ENCODE measurements at regions not wholly inside any gene's neighbourhood (a gene's known extent, or its start where the extent isn't known, plus 50 kb on each side); places are given as distances from the start of the nearest gene placed in this dataset.

DNA sequence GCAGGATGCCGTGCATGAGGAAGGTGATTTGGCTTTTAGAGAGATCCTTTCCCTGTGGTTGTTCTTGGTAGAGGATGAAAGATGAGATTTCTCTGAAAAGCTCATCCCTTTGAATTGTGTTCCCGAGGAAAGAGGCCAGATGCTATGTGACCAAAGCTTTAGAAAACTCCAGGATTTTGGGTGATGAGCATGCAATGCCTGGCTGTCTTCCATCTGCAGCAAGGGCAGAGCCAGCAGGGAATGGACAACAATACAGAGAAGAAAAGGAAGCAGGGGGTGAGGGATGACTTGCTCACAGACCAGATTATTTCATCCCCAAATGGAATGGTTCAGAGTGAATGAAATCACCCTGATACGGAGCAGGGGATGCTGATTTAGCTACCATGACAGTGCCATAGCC is 949.7 kb upstream of the EEF2KMT start:
- no peaks in the 10 kb centered on the region for H3K27me3 ChIP-seq
- H3K36me3 ChIP-seq, result no peaks in the 10 kb centered on the region
- no peaks in the 10 kb centered on the region for H3K9me3 ChIP-seq
- TF ChIP-seq, protein P1, sequence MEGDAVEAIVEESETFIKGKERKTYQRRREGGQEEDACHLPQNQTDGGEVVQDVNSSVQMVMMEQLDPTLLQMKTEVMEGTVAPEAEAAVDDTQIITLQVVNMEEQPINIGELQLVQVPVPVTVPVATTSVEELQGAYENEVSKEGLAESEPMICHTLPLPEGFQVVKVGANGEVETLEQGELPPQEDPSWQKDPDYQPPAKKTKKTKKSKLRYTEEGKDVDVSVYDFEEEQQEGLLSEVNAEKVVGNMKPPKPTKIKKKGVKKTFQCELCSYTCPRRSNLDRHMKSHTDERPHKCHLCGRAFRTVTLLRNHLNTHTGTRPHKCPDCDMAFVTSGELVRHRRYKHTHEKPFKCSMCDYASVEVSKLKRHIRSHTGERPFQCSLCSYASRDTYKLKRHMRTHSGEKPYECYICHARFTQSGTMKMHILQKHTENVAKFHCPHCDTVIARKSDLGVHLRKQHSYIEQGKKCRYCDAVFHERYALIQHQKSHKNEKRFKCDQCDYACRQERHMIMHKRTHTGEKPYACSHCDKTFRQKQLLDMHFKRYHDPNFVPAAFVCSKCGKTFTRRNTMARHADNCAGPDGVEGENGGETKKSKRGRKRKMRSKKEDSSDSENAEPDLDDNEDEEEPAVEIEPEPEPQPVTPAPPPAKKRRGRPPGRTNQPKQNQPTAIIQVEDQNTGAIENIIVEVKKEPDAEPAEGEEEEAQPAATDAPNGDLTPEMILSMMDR (IDR thresholded peaks at IDR 0.05), result no peak
- H3K27ac ChIP-seq, result no peak overlapping the region
- H3K4me1 ChIP-seq (ENCODE audit: control insufficient read depth in 1 of 2, insufficient read depth in 1 of 2, low read depth in 1 of 2, low read length in 1 of 2), result no peaks in the 10 kb centered on the region
- no peak overlapping the region for H3K4me3 ChIP-seq (ENCODE audit: low read depth in 1 of 2, low read length in 1 of 2)

DNA sequence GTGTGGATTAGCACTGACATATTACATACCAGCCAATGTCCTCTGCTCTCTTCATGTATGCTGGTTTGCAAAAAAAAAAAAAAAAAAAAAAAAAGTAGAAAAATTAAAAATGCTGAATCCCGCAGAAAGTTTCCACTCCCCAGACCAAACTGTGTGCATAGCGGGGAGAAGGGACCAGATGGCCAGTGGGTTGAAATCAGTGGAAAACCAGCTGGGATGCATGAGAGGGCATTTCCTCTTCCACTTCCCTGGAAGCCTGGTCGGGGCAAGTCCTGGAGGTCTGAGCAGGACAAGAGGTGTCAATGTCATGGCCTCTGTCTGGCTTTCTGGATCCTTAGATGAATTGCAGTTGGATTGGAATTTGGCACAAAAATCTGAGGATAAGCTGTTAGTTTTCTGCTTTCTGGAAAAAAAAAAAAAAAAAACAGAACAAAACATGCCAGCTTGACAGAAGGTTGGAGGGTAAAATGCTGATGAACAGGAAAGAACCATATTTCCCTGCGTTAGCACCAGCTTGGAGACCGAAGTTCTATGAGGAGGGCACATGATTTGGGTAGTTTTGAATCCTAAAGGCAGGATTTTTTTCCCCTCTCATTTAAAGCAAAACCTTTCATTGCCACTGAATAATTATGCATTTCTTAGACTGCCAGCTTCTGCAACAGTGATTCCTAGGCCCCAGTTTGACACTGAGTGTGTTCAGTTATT is 941.5 kb upstream of the EEF2KMT start:
- no peak overlapping the region for H3K4me3 ChIP-seq (ENCODE audit: low read depth in 1 of 2, low read length in 1 of 2)
- no peaks in the 10 kb centered on the region for H3K4me1 ChIP-seq (ENCODE audit: control insufficient read depth in 1 of 2, insufficient read depth in 1 of 2, low read depth in 1 of 2, low read length in 1 of 2)
- TF ChIP-seq, protein P1 (IDR thresholded peaks at IDR 0.05), result no peak
- H3K27me3 ChIP-seq, result no peaks in the 10 kb centered on the region
- H3K36me3 ChIP-seq, result no peaks in the 10 kb centered on the region
- H3K27ac ChIP-seq, result no peak overlapping the region
- H3K9me3 ChIP-seq, result no peaks in the 10 kb centered on the region

DNA sequence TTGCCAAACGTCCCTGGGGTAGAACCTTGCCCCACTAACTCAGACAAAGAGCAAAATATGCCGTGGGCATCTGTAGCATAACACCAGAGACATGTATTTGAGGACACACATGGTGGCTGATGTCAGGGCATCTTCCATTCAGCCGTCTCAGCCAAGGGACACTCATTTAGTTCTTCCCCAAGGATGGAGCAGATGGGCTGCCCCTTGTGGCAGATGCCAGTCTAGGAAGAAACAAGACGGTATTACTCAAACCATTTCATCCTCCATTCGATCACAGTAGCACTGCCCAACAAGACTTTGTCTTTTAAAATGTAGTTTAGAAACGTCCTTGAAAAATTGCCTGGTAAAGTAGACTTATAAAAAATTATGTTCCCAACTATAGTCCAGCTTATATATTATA is 937.6 kb upstream of the EEF2KMT start:
- H3K4me3 ChIP-seq (ENCODE audit: low read depth in 1 of 2, low read length in 1 of 2), result no peak overlapping the region
- H3K27me3 ChIP-seq, result no peaks in the 10 kb centered on the region
- no peaks in the 10 kb centered on the region for H3K4me1 ChIP-seq (ENCODE audit: control insufficient read depth in 1 of 2, insufficient read depth in 1 of 2, low read depth in 1 of 2, low read length in 1 of 2)
- H3K36me3 ChIP-seq, result no peaks in the 10 kb centered on the region
- no peaks in the 10 kb centered on the region for H3K9me3 ChIP-seq
- TF ChIP-seq, protein P1 (IDR thresholded peaks at IDR 0.05), result no peak
- no peak overlapping the region for H3K27ac ChIP-seq

DNA sequence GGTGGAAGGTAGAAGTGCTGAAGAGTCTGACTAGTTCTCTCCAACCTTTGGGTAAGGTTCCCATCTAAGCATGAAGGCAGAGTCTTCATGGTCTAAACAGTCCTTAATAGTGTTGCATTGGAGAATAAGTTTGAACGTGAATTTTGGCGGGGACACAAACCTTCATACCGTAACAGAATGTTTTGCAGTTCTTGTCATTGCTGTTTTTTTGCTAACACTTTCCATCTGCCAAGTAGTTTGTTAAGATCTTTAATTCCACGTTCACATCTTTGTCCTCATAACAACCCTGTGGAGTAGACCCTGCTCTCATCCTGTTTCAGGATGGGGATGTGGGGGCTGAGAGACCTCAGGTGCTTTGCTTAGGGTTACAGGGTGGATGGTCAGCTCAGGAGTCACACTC is 936.9 kb upstream of the EEF2KMT start:
- no peaks in the 10 kb centered on the region for H3K36me3 ChIP-seq
- TF ChIP-seq, protein P1 (IDR thresholded peaks at IDR 0.05), result no peak
- H3K4me1 ChIP-seq (ENCODE audit: control insufficient read depth in 1 of 2, insufficient read depth in 1 of 2, low read depth in 1 of 2, low read length in 1 of 2), result no peaks in the 10 kb centered on the region
- no peak overlapping the region for H3K27ac ChIP-seq
- H3K9me3 ChIP-seq, result no peaks in the 10 kb centered on the region
- no peak overlapping the region for H3K4me3 ChIP-seq (ENCODE audit: low read depth in 1 of 2, low read length in 1 of 2)
- H3K27me3 ChIP-seq, result no peaks in the 10 kb centered on the region

DNA sequence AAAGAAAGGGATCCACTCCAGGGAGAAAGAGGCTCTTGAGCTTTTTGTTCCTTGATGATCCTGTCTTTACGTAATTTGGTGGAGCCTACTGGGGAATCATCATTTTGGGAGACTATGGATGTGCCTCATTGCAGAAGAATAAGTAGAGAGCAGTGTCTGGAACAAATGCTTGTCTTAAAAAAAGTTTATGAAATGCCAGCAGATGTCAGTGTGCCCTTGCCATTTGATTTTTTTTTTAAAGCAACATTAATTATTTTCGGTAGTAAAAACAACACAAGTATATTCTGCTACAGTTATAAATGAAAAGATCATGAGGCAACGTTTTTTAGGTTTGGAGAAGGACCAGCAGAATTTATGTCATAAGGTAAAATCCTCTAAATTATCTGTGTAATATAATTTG is 934.8 kb upstream of the EEF2KMT start:
- no peaks in the 10 kb centered on the region for H3K36me3 ChIP-seq
- no peaks in the 10 kb centered on the region for H3K27me3 ChIP-seq
- no peak overlapping the region for H3K27ac ChIP-seq
- no peaks in the 10 kb centered on the region for H3K9me3 ChIP-seq
- H3K4me1 ChIP-seq (ENCODE audit: control insufficient read depth in 1 of 2, insufficient read depth in 1 of 2, low read depth in 1 of 2, low read length in 1 of 2), result no peaks in the 10 kb centered on the region
- H3K4me3 ChIP-seq (ENCODE audit: low read depth in 1 of 2, low read length in 1 of 2), result no peak overlapping the region
- TF ChIP-seq, protein P1 (IDR thresholded peaks at IDR 0.05), result no peak

Measured in neutrophil (primary cell).